ENCODE measurements at regions not wholly inside any gene's neighbourhood (a gene's known extent, or its start where the extent isn't known, plus 50 kb on each side); places are given as distances from the start of the nearest gene placed in this dataset.
A peak's percentile ranks its signal among the peaks of the same experiment; 100 is the strongest.

- DNase-seq (ENCODE audit: low spot score), result no peak
Observed at GRCh38 chr11:122271745-122272144, 155.7 kb upstream of the BLID start.

GRCh38 chr11:122271137-122271536, 155.1 kb upstream of the BLID start:
- DNase-seq (ENCODE audit: low spot score), result no peak

GRCh38 chr11:122270535-122270934, 154.5 kb upstream of the BLID start:
- no peak for DNase-seq (ENCODE audit: low spot score)

GRCh38 chr11:122269824-122270223, 153.8 kb upstream of the BLID start:
- DNase-seq (ENCODE audit: low spot score), result no peak

- no peak for DNase-seq (ENCODE audit: low spot score)
Observed at GRCh38 chr11:122268601-122269130, 152.7 kb upstream of the BLID start.

GRCh38 chr11:122267602-122268001, 151.6 kb upstream of the BLID start:
- no peak for DNase-seq (ENCODE audit: low spot score)

- no peak for DNase-seq (ENCODE audit: low spot score)
Observed at GRCh38 chr11:122265981-122266380, 150.0 kb upstream of the BLID start.

- no peak for DNase-seq (ENCODE audit: low spot score)
Observed at GRCh38 chr11:122264121-122264520, 148.1 kb upstream of the BLID start.

- no peak for DNase-seq (ENCODE audit: low spot score)
Observed at GRCh38 chr11:122261546-122261945, 145.5 kb upstream of the BLID start.

- no peak for DNase-seq (ENCODE audit: low spot score)
Observed at GRCh38 chr11:122259195-122259821, 143.3 kb upstream of the BLID start.

GRCh38 chr11:122258446-122259194, 142.6 kb upstream of the BLID start:
- no peak for DNase-seq (ENCODE audit: low spot score)

GRCh38 chr11:122253589-122254231, 137.7 kb upstream of the BLID start:
- DNase-seq (ENCODE audit: low spot score), result peak; percentile 54

- DNase-seq (ENCODE audit: low spot score), result no peak
Observed at GRCh38 chr11:122248939-122249338, 132.9 kb upstream of the BLID start.

GRCh38 chr11:122248131-122248530, 132.1 kb upstream of the BLID start:
- no peak for DNase-seq (ENCODE audit: low spot score)

GRCh38 chr11:122246874-122247273, 130.9 kb upstream of the BLID start:
- DNase-seq (ENCODE audit: low spot score), result no peak

GRCh38 chr11:122242731-122243130, 126.7 kb upstream of the BLID start:
- no peak for DNase-seq (ENCODE audit: low spot score)

- no peak for DNase-seq (ENCODE audit: low spot score)
Observed at GRCh38 chr11:122241566-122241965, 125.6 kb upstream of the BLID start.

- DNase-seq (ENCODE audit: low spot score), result no peak
Observed at GRCh38 chr11:122240638-122241037, 124.6 kb upstream of the BLID start.

- no peak for DNase-seq (ENCODE audit: low spot score)
Observed at GRCh38 chr11:122235615-122236014, 119.6 kb upstream of the BLID start.

GRCh38 chr11:122234780-122235179, 118.8 kb upstream of the BLID start:
- no peak for DNase-seq (ENCODE audit: low spot score)

GRCh38 chr11:122234257-122234656, 118.2 kb upstream of the BLID start:
- DNase-seq (ENCODE audit: low spot score), result no peak

- no peak for DNase-seq (ENCODE audit: low spot score)
Observed at GRCh38 chr11:122232985-122233384, 117.0 kb upstream of the BLID start.

GRCh38 chr11:122230385-122230755, 114.4 kb upstream of the BLID start:
- DNase-seq (ENCODE audit: low spot score), result no peak

Measured in ecto neural progenitor cell (in vitro differentiated cells).